AG09319 (cell line): ENCODE measurements at regions not wholly inside any gene's neighbourhood (a gene's known extent, or its start where the extent isn't known, plus 50 kb on each side); places are given as distances from the start of the nearest gene placed in this dataset.

Experiments
- DNase-seq: peaks from one replicate; pipeline ENCODE4 v3.0.0-alpha.2; 2010; ENCODE audit warnings: low read depth; ENCODE audit errors: extremely low read depth
- CTCF ChIP-seq: IDR thresholded peaks from 2 replicates; pipeline ENCODE4 v1.5.1; 2011; ENCODE audit warnings: low read depth, mild to moderate bottlenecking, inconsistent platforms, low read length, moderate library complexity

- no peak for DNase-seq
Observed at GRCh38 chr9:17907779-17908508, 329.1 kb downstream of the SH3GL2 start.

GRCh38 chr9:17926246-17926645 lies 347.4 kb downstream of the SH3GL2 start:
- no peak for TF ChIP-seq CTCF
- DNase-seq, result no peak

More at GRCh38 chr9:17907779-17908508, 329.1 kb downstream of the SH3GL2 start:
- TF ChIP-seq CTCF, result no peak

GRCh38 chr9:17927616-17928015 lies 348.8 kb downstream of the SH3GL2 start:
- DNase-seq, result no peak
- TF ChIP-seq CTCF, result no peak

- TF ChIP-seq CTCF, result no peak
- DNase-seq, result no peak
Observed at GRCh38 chr9:17928228-17928627, 349.4 kb downstream of the SH3GL2 start.

- no peak for TF ChIP-seq CTCF
- DNase-seq, result no peak
Observed at GRCh38 chr9:17928768-17929167, 349.9 kb downstream of the SH3GL2 start.

GRCh38 chr9:17929506-17929905 lies 350.6 kb downstream of the SH3GL2 start:
- no peak for TF ChIP-seq CTCF
- no peak for DNase-seq

GRCh38 chr9:17930071-17930470 lies 351.2 kb downstream of the SH3GL2 start:
- no peak for TF ChIP-seq CTCF

More at GRCh38 chr9:17930071-17930470, 351.2 kb downstream of the SH3GL2 start:
- no peak for DNase-seq
